RWPE2 (cell line): ENCODE measurements at regions not wholly inside any gene's neighbourhood (a gene's known extent, or its start where the extent isn't known, plus 50 kb on each side); places are given as distances from the start of the nearest gene placed in this dataset.

ENCODE experiments used
- ATAC-seq: fragments of 200-7000 bp; cut with Tn5 transposase; 3 replicates; pipeline ENCODE4 v1.9.1; 2021; ENCODE audit warnings: low read depth
- DNase-seq: peaks from one replicate; pipeline ENCODE4 v3.0.0-alpha.2; 2020; ENCODE audit warnings: low spot score
- H3K27ac ChIP-seq: fragments of 450-650 bp; 2 replicates; pipeline ENCODE4 v1.5.1; 2017; ENCODE audit warnings: mild to moderate bottlenecking; ENCODE audit not compliant: poor library complexity, severe bottlenecking
- H3K27me3 ChIP-seq: fragments of 250-450 bp; sonication (Bioruptor Pico); 2 replicates; pipeline ENCODE4 v1.5.1; 2021; ENCODE audit warnings: mild to moderate bottlenecking, moderate library complexity; ENCODE audit not compliant: insufficient read depth, poor library complexity, severe bottlenecking
- H3K36me3 ChIP-seq: fragments of 250-450 bp; sonication (Bioruptor Pico); 2 replicates; pipeline ENCODE4 v1.5.1; 2020; ENCODE audit warnings: low read depth, mild to moderate bottlenecking, moderate library complexity
- H3K4me1 ChIP-seq: fragments of 250-450 bp; sonication (Bioruptor Pico); 2 replicates; pipeline ENCODE4 v1.5.1; 2021; ENCODE audit warnings: mild to moderate bottlenecking, moderate library complexity; ENCODE audit not compliant: insufficient read depth, poor library complexity, severe bottlenecking
- H3K4me3 ChIP-seq: fragments of 250-450 bp; sonication (Bioruptor Pico); 2 replicates; pipeline ENCODE4 v1.5.1; 2021; ENCODE audit warnings: mild to moderate bottlenecking, moderate library complexity; ENCODE audit not compliant: severe bottlenecking
- H3K9me3 ChIP-seq: fragments of 250-450 bp; sonication (Bioruptor Pico); 2 replicates; pipeline ENCODE4 v1.5.1; 2021; ENCODE audit warnings: mild to moderate bottlenecking, moderate library complexity; ENCODE audit not compliant: severe bottlenecking
- TF ChIP-seq, protein P1 (sequence below): fragments of 450-650 bp; IDR thresholded peaks from one replicate; pipeline ENCODE4 v1.5.1; 2017; ENCODE audit warnings: mild to moderate bottlenecking, moderate library complexity; ENCODE audit not compliant: poor library complexity, severe bottlenecking

- ATAC-seq, result peak; percentile 42; the same call in 1 of the 3 replicates
- H3K4me3 ChIP-seq, result no peak overlapping the region
Measured at GRCh38 chr5:105508519-105508918, 1945.9 kb upstream of the NUDT12 start.

GRCh38 chr5:105506692-105507277 lies 1944.2 kb upstream of the NUDT12 start:
- no peak overlapping the region for H3K27ac ChIP-seq
- TF ChIP-seq, protein P1, sequence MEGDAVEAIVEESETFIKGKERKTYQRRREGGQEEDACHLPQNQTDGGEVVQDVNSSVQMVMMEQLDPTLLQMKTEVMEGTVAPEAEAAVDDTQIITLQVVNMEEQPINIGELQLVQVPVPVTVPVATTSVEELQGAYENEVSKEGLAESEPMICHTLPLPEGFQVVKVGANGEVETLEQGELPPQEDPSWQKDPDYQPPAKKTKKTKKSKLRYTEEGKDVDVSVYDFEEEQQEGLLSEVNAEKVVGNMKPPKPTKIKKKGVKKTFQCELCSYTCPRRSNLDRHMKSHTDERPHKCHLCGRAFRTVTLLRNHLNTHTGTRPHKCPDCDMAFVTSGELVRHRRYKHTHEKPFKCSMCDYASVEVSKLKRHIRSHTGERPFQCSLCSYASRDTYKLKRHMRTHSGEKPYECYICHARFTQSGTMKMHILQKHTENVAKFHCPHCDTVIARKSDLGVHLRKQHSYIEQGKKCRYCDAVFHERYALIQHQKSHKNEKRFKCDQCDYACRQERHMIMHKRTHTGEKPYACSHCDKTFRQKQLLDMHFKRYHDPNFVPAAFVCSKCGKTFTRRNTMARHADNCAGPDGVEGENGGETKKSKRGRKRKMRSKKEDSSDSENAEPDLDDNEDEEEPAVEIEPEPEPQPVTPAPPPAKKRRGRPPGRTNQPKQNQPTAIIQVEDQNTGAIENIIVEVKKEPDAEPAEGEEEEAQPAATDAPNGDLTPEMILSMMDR, result peak; percentile 48

More at GRCh38 chr5:105508519-105508918, 1945.9 kb upstream of the NUDT12 start:
- Histone ChIP-seq H3K36me3 (no peaks in the 10 kb centered on the region), H3K27me3 (no peaks in the 10 kb centered on the region), H3K27ac (no peak overlapping the region), H3K4me1 (no peaks in the 10 kb centered on the region), H3K9me3 (no peaks in the 10 kb centered on the region)
- no peak for DNase-seq
- TF ChIP-seq, protein P1, result no peak

DNA sequence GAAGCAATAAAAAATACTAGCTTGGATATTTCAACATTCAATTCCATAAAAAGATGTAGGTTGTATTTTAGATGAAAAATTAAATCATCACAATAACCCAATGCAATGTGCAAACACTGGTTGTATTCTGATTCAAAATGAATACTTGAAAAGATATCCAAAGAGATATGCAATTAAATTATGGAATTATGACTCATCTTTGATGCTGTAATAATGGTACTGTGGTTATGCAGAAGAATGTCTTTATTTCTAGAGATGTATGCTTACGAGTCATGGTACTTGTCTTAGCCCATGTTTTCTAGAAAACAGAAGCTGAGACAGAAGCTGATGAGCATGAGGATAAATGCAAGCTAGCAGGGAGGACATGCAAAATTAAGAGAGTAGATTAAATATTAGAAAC lies 1941.4 kb upstream of the NUDT12 start:
- no peak overlapping the region for H3K27ac ChIP-seq
- ATAC-seq (0 out of 3 replicates have a peak, but pooled peaks have one; percentile 35), DNase-seq (no peak)
- H3K9me3 ChIP-seq, result peaks cover 2% of the 10 kb centered on the region
- TF ChIP-seq, protein P1, result no peak
- H3K36me3 ChIP-seq, result no peaks in the 10 kb centered on the region
- no peak overlapping the region for H3K4me3 ChIP-seq
- H3K4me1 ChIP-seq, result no peaks in the 10 kb centered on the region
- no peaks in the 10 kb centered on the region for H3K27me3 ChIP-seq

More at GRCh38 chr5:105506692-105507277, 1944.2 kb upstream of the NUDT12 start:
- no peaks in the 10 kb centered on the region for H3K27me3 ChIP-seq
- ATAC-seq (peak; percentile 73), DNase-seq (no peak)
- H3K36me3 ChIP-seq, result no peaks in the 10 kb centered on the region
- H3K9me3 ChIP-seq, result peaks cover 2% of the 10 kb centered on the region
- H3K4me1 ChIP-seq, result no peaks in the 10 kb centered on the region
- no peak overlapping the region for H3K4me3 ChIP-seq

GRCh38 chr5:105501315-105501714 lies 1938.7 kb upstream of the NUDT12 start:
- H3K27me3 ChIP-seq, result no peaks in the 10 kb centered on the region
- ATAC-seq (no peak), DNase-seq (no peak)
- TF ChIP-seq, protein P1, result no peak
- H3K4me3 ChIP-seq, result no peak overlapping the region
- no peaks in the 10 kb centered on the region for H3K4me1 ChIP-seq
- H3K9me3 ChIP-seq, result peaks cover 2% of the 10 kb centered on the region
- no peak overlapping the region for H3K27ac ChIP-seq
- no peaks in the 10 kb centered on the region for H3K36me3 ChIP-seq

DNA sequence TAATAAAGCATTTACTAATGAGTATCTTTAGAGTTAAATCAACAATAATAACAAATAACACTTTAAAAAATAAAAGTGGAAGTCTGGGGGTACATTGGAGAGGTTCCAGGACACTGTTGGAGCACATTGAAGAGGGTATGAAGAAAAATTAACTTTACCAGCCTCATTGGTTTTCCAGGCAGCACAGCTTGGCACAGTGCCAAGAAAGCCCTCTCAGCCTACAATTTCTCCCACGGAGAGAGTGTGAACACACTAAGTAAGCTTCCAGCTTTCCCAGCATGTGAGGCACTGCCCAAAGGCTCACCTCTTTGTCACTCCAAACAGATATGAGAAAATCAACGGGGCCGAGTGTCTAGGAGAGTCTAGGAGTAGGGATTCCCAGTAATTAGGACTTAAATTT lies 1912.8 kb upstream of the NUDT12 start:
- Histone ChIP-seq H3K36me3 (no peaks in the 10 kb centered on the region), H3K27me3 (peaks cover 7% of the 10 kb centered on the region), H3K9me3 (no peaks in the 10 kb centered on the region), H3K4me3 (no peak overlapping the region), H3K27ac (no peak overlapping the region), H3K4me1 (no peaks in the 10 kb centered on the region)
- DNase-seq (no peak), ATAC-seq (no peak)
- TF ChIP-seq, protein P1, result no peak
